ENCODE measurements at regions not wholly inside any gene's neighbourhood (a gene's known extent, or its start where the extent isn't known, plus 50 kb on each side); places are given as distances from the start of the nearest gene placed in this dataset.

- TF ChIP-seq AR (CRISPR knock-in tag; IDR thresholded peaks at IDR 0.05): no peak
Observed at GRCh38 chrX:25191403-25191802, 175.6 kb upstream of the ARX start (continued).

- ATAC-seq: no peak
- TF ChIP-seq E2F1 (CRISPR knock-in tag; IDR thresholded peaks at IDR 0.05) (no peak), OVOL2 (CRISPR knock-in tag; IDR thresholded peaks at IDR 0.05; ENCODE audit: borderline replicate concordance) (no peak), ZNF317 (CRISPR knock-in tag; IDR thresholded peaks at IDR 0.05; ENCODE audit: borderline replicate concordance, low read depth) (no peak), CBFB (CRISPR knock-in tag; IDR thresholded peaks at IDR 0.05; ENCODE audit: low read depth) (no peak), NFYB (CRISPR knock-in tag; conservative IDR thresholded peaks at IDR 0.05; ENCODE audit: low read depth) (no peak), ZNF138 (CRISPR knock-in tag; conservative IDR thresholded peaks at IDR 0.05) (no peak), ATF1 (CRISPR knock-in tag; IDR thresholded peaks at IDR 0.05) (no peak), IRF2 (CRISPR knock-in tag; IDR thresholded peaks at IDR 0.05; ENCODE audit: borderline replicate concordance, low read depth) (no peak), NR2C2 (CRISPR knock-in tag; IDR thresholded peaks at IDR 0.05) (no peak), JAZF1 (CRISPR knock-in tag; IDR thresholded peaks at IDR 0.05) (no peak), TCF7 (CRISPR knock-in tag; IDR thresholded peaks at IDR 0.05; ENCODE audit: low read depth) (no peak), TEAD4 (CRISPR knock-in tag; IDR thresholded peaks at IDR 0.05) (no peak), PREB (CRISPR knock-in tag; IDR thresholded peaks at IDR 0.05; ENCODE audit: borderline replicate concordance) (no peak), MAX (CRISPR knock-in tag; IDR thresholded peaks at IDR 0.05) (no peak), ZNF219 (CRISPR knock-in tag; IDR thresholded peaks at IDR 0.05; ENCODE audit: borderline replicate concordance) (no peak), ZNF232 (CRISPR knock-in tag; IDR thresholded peaks at IDR 0.05) (no peak), SMAD4 (CRISPR knock-in tag; IDR thresholded peaks at IDR 0.05) (no peak), MYBL2 (CRISPR knock-in tag; IDR thresholded peaks at IDR 0.05) (no peak), RORB (CRISPR knock-in tag; IDR thresholded peaks at IDR 0.05) (no peak)
- H3K4me3 Mint-ChIP-seq: no peak overlapping the region
- H3K36me3 Mint-ChIP-seq: no peaks in the 10 kb centered on the region
- H3K4me1 Mint-ChIP-seq: peaks cover 33% of the 10 kb centered on the region
- no peak overlapping the region for H3K27ac Mint-ChIP-seq
- CTCF ChIA-PET: no interaction called here
- DNase-seq (ENCODE audit: low spot score): no peak
- H3K27me3 Mint-ChIP-seq (ENCODE audit: low read depth): no peaks in the 10 kb centered on the region
- POLR2A ChIA-PET: no interaction called here
- H3K9me3 Mint-ChIP-seq: no peaks in the 10 kb centered on the region
Observed at GRCh38 chrX:25181775-25182174, 166.0 kb upstream of the ARX start.

- no peak overlapping the region for H3K27ac Mint-ChIP-seq
- peaks cover 48% of the 10 kb centered on the region for H3K4me1 Mint-ChIP-seq
- no peaks in the 10 kb centered on the region for H3K36me3 Mint-ChIP-seq
- CTCF ChIA-PET: no interaction called here
- no peaks in the 10 kb centered on the region for H3K9me3 Mint-ChIP-seq
- no peak for ATAC-seq
- no peaks in the 10 kb centered on the region for H3K27me3 Mint-ChIP-seq (ENCODE audit: low read depth)
- DNase-seq (ENCODE audit: low spot score): no peak
- no peak overlapping the region for H3K4me3 Mint-ChIP-seq
- POLR2A ChIA-PET: no interaction called here
- TF ChIP-seq GABPB1 (CRISPR knock-in tag; IDR thresholded peaks at IDR 0.05): no peak
Observed at GRCh38 chrX:25180242-25180641, 164.5 kb upstream of the ARX start.

Measured in WTC11 (cell line).